ENCODE measurements at regions not wholly inside any gene's neighbourhood (a gene's known extent, or its start where the extent isn't known, plus 50 kb on each side); places are given as distances from the start of the nearest gene placed in this dataset.
"Not testable (repeated sequence)": the region's sequence is repeated elsewhere in the genome, so short reads cannot be mapped to it uniquely, and the experiment has no call there.

GRCh38 chr13:90493667-90494066 is 853.8 kb upstream of the MIR17HG start:
- no peak for DNase-seq (ENCODE audit: extremely low spot score, unreplicated experiment)
- Mint-ChIP-seq H3K4me1 (ENCODE audit: unreplicated experiment) (no peaks in the 10 kb centered on the region), H3K36me3 (no peaks in the 10 kb centered on the region), H3K4me3 (no peak overlapping the region), H3K9me3 (peaks cover 13% of the 10 kb centered on the region), H3K27ac (no peak overlapping the region), H3K27me3 (no peaks in the 10 kb centered on the region)
- no peak for TF ChIP-seq CTCF (conservative IDR thresholded peaks at IDR 0.05)

GRCh38 chr13:90494849-90495248 is 852.6 kb upstream of the MIR17HG start:
- H3K4me3 Mint-ChIP-seq; H3K27ac Mint-ChIP-seq; H3K27me3 Mint-ChIP-seq; H3K4me1 Mint-ChIP-seq (ENCODE audit: unreplicated experiment); H3K36me3 Mint-ChIP-seq; DNase-seq (ENCODE audit: extremely low spot score, unreplicated experiment): not testable (repeated sequence)
- H3K9me3 Mint-ChIP-seq: peaks cover 13% of the 10 kb centered on the region

DNA sequence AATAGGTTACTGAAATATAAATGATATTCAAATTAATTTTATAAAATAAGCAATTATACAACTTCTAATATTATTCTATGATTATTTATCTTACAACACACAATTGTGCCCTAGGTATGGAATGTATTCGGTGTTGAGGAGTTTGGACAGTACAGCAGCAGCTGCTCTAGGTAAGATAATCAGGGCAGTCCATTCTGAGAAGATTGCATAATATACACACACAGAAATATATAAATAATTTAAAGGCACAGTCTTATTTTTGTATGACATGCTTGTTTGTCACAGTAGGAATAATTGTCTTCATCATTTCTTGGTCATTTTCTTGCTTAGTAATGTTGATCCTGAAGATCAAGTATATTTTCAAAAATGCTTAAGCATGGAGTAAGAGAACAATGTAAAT is 849.4 kb upstream of the MIR17HG start:
- H3K36me3 Mint-ChIP-seq: peaks cover 4% of the 10 kb centered on the region
- H3K4me3 Mint-ChIP-seq: no peak overlapping the region
- H3K27ac Mint-ChIP-seq: no peak overlapping the region
- H3K4me1 Mint-ChIP-seq (ENCODE audit: unreplicated experiment): no peaks in the 10 kb centered on the region
- no peak for TF ChIP-seq CTCF (conservative IDR thresholded peaks at IDR 0.05)
- peaks cover 5% of the 10 kb centered on the region for H3K9me3 Mint-ChIP-seq
- no peak for DNase-seq (ENCODE audit: extremely low spot score, unreplicated experiment)
- H3K27me3 Mint-ChIP-seq: no peaks in the 10 kb centered on the region

- no peak for TF ChIP-seq CTCF (conservative IDR thresholded peaks at IDR 0.05)
- DNase-seq (ENCODE audit: extremely low spot score, unreplicated experiment): no peak
- H3K4me3 Mint-ChIP-seq: no peak overlapping the region
- no peaks in the 10 kb centered on the region for H3K4me1 Mint-ChIP-seq (ENCODE audit: unreplicated experiment)
- H3K27ac Mint-ChIP-seq: no peak overlapping the region
- H3K36me3 Mint-ChIP-seq: peaks cover 4% of the 10 kb centered on the region
- peaks cover 5% of the 10 kb centered on the region for H3K9me3 Mint-ChIP-seq
- H3K27me3 Mint-ChIP-seq: no peaks in the 10 kb centered on the region
These were observed 848.7 kb upstream of the MIR17HG start for GRCh38 chr13:90498816-90499215.

GRCh38 chr13:90500569-90500968 is 846.9 kb upstream of the MIR17HG start:
- no peak overlapping the region for H3K4me3 Mint-ChIP-seq
- TF ChIP-seq CTCF (conservative IDR thresholded peaks at IDR 0.05): no peak
- no peak overlapping the region for H3K27ac Mint-ChIP-seq
- H3K4me1 Mint-ChIP-seq (ENCODE audit: unreplicated experiment): no peaks in the 10 kb centered on the region
- H3K27me3 Mint-ChIP-seq: no peaks in the 10 kb centered on the region
- peaks cover 4% of the 10 kb centered on the region for H3K36me3 Mint-ChIP-seq
- DNase-seq (ENCODE audit: extremely low spot score, unreplicated experiment): no peak
- H3K9me3 Mint-ChIP-seq: peaks cover 5% of the 10 kb centered on the region

DNA sequence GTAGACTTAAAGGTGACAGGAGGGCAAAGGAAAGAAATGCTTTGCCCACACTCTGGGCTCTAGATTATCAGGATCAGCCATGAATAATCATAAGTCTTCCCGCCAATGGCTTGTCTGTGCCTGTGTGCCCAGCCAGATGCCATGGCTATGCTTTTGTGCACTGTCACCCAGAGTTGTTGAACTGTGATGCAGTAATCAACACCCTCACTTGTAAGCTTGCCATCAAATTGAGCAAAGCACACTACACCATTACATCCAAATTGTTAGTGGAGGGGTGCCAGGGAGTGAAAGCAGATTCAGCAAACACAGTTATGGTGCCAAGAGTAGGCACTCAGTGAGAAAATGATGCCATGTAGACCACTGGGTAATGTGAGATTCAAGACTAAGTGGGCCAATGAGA is 845.3 kb upstream of the MIR17HG start:
- no peak for DNase-seq (ENCODE audit: extremely low spot score, unreplicated experiment)
- no peaks in the 10 kb centered on the region for H3K4me1 Mint-ChIP-seq (ENCODE audit: unreplicated experiment)
- H3K9me3 Mint-ChIP-seq: peaks cover 6% of the 10 kb centered on the region
- no peak overlapping the region for H3K27ac Mint-ChIP-seq
- no peak for TF ChIP-seq CTCF (conservative IDR thresholded peaks at IDR 0.05)
- peaks cover 4% of the 10 kb centered on the region for H3K36me3 Mint-ChIP-seq
- no peaks in the 10 kb centered on the region for H3K27me3 Mint-ChIP-seq
- no peak overlapping the region for H3K4me3 Mint-ChIP-seq

Data from type B pancreatic cell (in vitro differentiated cells).